ENCODE measurements at regions not wholly inside any gene's neighbourhood (a gene's known extent, or its start where the extent isn't known, plus 50 kb on each side); places are given as distances from the start of the nearest gene placed in this dataset.

- BruUV-seq (replicated peaks): no TSS peak
- no peak for DNase-seq (ENCODE audit: low read depth, low spot score)
Measured at GRCh38 chr7:116340943-116341907, 130.9 kb downstream of the TES start.

GRCh38 chr7:116342125-116342524 lies 131.8 kb downstream of the TES start:
- POLR2A ChIA-PET: no interaction called here
- BruUV-seq (replicated peaks): no TSS peak
- no peaks in the 10 kb centered on the region for H3K27me3 ChIP-seq (ENCODE audit: control insufficient read depth, insufficient read depth, low read length)
- no peak for ATAC-seq
- no peaks in the 10 kb centered on the region for H3K36me3 ChIP-seq (ENCODE audit: control insufficient read depth, insufficient read depth, low read length)
- H3K9me3 ChIP-seq (ENCODE audit: control insufficient read depth, insufficient read depth, low read depth, low read length): peaks cover 30% of the 10 kb centered on the region
- in situ Hi-C loops (cut with HindIII; ENCODE audit: low pct_unique_long_range_greater_than_20kb, low sequenced_read_pairs) (no loop called here), intact Hi-C loops (cut with micrococcal nuclease; ENCODE audit: unreplicated experiment) (loop anchor here (5.0 kb wide), 2 partner anchors 70 to 85 kb away; no protein-coding TSS in a partner anchor)
- no peak for DNase-seq (ENCODE audit: low read depth, low spot score)
- peak overlapping the region; percentile 96; the same call in 1 of the 2 replicates for H3K27ac ChIP-seq (ENCODE audit: low read length)
- H3K4me1 ChIP-seq (ENCODE audit: control insufficient read depth, insufficient read depth, low read length): peaks cover 23% of the 10 kb centered on the region
- CTCF ChIA-PET: no interaction called here
- H3K4me3 ChIP-seq (ENCODE audit: low read depth in 2 of 2, low read length in 2 of 2): no peak overlapping the region
- TF ChIP-seq POLR2AphosphoS5 (IDR thresholded peaks at IDR 0.05; ENCODE audit: low read depth, low read length): no peak
- TF ChIP-seq REST (IDR thresholded peaks at IDR 0.05; ENCODE audit: insufficient read depth in 1 of 2, low read depth in 2 of 2, low read length in 1 of 2): no peak

More at GRCh38 chr7:116340943-116341907, 130.9 kb downstream of the TES start:
- in situ Hi-C loops (cut with HindIII; ENCODE audit: low pct_unique_long_range_greater_than_20kb, low sequenced_read_pairs): no loop called here
- Histone ChIP-seq H3K27me3 (ENCODE audit: control insufficient read depth, insufficient read depth, low read length) (no peaks in the 10 kb centered on the region), H3K4me3 (ENCODE audit: low read depth in 2 of 2, low read length in 2 of 2) (no peak overlapping the region), H3K4me1 (ENCODE audit: control insufficient read depth, insufficient read depth, low read length) (peaks cover 23% of the 10 kb centered on the region), H3K36me3 (ENCODE audit: control insufficient read depth, insufficient read depth, low read length) (no peaks in the 10 kb centered on the region), H3K27ac (ENCODE audit: low read length) (peak overlapping the region; percentile 96), H3K9me3 (ENCODE audit: control insufficient read depth, insufficient read depth, low read depth, low read length) (peaks cover 21% of the 10 kb centered on the region)
- intact Hi-C loops (cut with micrococcal nuclease; ENCODE audit: unreplicated experiment): loop anchor here (5.0 kb wide), 2 partner anchors 69 to 84 kb away; no protein-coding TSS in a partner anchor
- ChIA-PET POLR2A (interaction anchor here (1.1 kb wide), 1 partner anchor 10 kb away, joined by 3 read pairs; no protein-coding TSS in a partner anchor), CTCF (interaction anchor here (0.6 kb wide), 1 partner anchor 218 kb away, joined by 3 read pairs; no protein-coding TSS in a partner anchor)
- TF ChIP-seq POLR2AphosphoS5 (IDR thresholded peaks at IDR 0.05; ENCODE audit: low read depth, low read length): no peak
- no peak for TF ChIP-seq REST (IDR thresholded peaks at IDR 0.05; ENCODE audit: insufficient read depth in 1 of 2, low read depth in 2 of 2, low read length in 1 of 2)
- no peak for TF ChIP-seq SIN3A (IDR thresholded peaks at IDR 0.05; ENCODE audit: borderline replicate concordance, insufficient read depth, low read depth, low read length)
- TF ChIP-seq, protein P1, sequence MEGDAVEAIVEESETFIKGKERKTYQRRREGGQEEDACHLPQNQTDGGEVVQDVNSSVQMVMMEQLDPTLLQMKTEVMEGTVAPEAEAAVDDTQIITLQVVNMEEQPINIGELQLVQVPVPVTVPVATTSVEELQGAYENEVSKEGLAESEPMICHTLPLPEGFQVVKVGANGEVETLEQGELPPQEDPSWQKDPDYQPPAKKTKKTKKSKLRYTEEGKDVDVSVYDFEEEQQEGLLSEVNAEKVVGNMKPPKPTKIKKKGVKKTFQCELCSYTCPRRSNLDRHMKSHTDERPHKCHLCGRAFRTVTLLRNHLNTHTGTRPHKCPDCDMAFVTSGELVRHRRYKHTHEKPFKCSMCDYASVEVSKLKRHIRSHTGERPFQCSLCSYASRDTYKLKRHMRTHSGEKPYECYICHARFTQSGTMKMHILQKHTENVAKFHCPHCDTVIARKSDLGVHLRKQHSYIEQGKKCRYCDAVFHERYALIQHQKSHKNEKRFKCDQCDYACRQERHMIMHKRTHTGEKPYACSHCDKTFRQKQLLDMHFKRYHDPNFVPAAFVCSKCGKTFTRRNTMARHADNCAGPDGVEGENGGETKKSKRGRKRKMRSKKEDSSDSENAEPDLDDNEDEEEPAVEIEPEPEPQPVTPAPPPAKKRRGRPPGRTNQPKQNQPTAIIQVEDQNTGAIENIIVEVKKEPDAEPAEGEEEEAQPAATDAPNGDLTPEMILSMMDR (IDR thresholded peaks at IDR 0.05): peak; percentile 85
- TF ChIP-seq TCF7L2 (IDR thresholded peaks at IDR 0.05; ENCODE audit: low read depth, low read length): no peak
- peak; percentile 81 for ATAC-seq
